ENCODE measurements at regions not wholly inside any gene's neighbourhood (a gene's known extent, or its start where the extent isn't known, plus 50 kb on each side); places are given as distances from the start of the nearest gene placed in this dataset.

GRCh38 chr3:159608311-159608710, 380.3 kb upstream of the IL12A start:
- no peak for TF ChIP-seq SPI1 (IDR thresholded peaks at IDR 0.05; ENCODE audit: low read depth, low read length)
- TF ChIP-seq POLR2AphosphoS5 (IDR thresholded peaks at IDR 0.05; ENCODE audit: low read depth, low read length) = no peak
- TF ChIP-seq POLR2A (IDR thresholded peaks at IDR 0.05; ENCODE audit: low read depth, low read length) = no peak
- TF ChIP-seq TAF1 (IDR thresholded peaks at IDR 0.05; ENCODE audit: low read depth, low read length) = no peak
- no peak for TF ChIP-seq PAX5 (IDR thresholded peaks at IDR 0.05; ENCODE audit: insufficient read depth, low read length, severe bottlenecking)
- TF ChIP-seq POU2F2 (IDR thresholded peaks at IDR 0.05; ENCODE audit: low read depth, low read length) = no peak
